ENCODE measurements at regions not wholly inside any gene's neighbourhood (a gene's known extent, or its start where the extent isn't known, plus 50 kb on each side); places are given as distances from the start of the nearest gene placed in this dataset.
"Not testable (repeated sequence)": the region's sequence is repeated elsewhere in the genome, so short reads cannot be mapped to it uniquely, and the experiment has no call there.

DNA sequence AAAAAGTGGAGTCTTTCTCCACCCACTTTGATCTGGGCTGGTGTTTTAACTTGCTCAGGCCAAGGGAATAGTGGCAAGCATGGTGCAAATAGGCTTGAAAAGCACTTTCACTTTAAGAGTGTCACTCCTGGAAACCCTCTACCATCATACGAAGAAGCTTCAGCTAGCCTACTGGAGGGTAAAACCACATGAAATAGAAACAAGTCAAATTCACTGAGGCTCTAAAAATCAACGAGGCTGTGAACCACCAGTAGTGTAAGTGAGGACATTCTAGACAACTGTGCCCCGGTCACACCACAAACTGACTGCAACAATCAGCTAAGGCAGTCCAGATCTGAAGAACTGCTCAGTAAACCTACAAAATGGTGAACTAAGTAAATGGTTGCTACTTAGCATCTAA, 2366.3 kb upstream of the C9orf72 start:
- DNase-seq, result no peak

DNA sequence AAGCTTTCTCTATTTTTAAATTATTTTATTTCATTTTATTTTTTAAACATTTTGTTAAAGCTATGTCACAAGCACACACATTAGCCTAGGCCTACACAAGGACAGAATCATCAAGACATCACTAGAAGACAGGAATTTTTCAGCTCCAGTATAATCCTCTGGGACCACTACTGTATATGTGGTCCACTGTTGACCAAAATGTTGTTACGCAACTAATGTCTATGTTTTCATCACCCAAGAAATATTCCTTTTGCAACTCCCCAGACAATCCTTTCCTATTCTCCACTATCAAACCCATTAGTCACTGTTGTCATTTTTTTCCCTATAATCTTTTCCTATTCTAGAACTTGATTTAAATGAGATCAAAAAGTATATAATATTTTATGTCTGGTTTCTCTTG, 2371.7 kb upstream of the C9orf72 start:
- no peak for DNase-seq

GRCh38 chr9:29958469-29958868, 2385.2 kb upstream of the C9orf72 start:
- DNase-seq, result no peak

- DNase-seq, result no peak
Observed at GRCh38 chr9:29965834-29966233, 2392.6 kb upstream of the C9orf72 start.

- no peak for DNase-seq
Observed at GRCh38 chr9:29966247-29966646, 2393.0 kb upstream of the C9orf72 start.

GRCh38 chr9:29968831-29969230, 2395.6 kb upstream of the C9orf72 start:
- no peak for DNase-seq

- DNase-seq, result no peak
Observed at GRCh38 chr9:29969408-29969807, 2396.1 kb upstream of the C9orf72 start.

DNA sequence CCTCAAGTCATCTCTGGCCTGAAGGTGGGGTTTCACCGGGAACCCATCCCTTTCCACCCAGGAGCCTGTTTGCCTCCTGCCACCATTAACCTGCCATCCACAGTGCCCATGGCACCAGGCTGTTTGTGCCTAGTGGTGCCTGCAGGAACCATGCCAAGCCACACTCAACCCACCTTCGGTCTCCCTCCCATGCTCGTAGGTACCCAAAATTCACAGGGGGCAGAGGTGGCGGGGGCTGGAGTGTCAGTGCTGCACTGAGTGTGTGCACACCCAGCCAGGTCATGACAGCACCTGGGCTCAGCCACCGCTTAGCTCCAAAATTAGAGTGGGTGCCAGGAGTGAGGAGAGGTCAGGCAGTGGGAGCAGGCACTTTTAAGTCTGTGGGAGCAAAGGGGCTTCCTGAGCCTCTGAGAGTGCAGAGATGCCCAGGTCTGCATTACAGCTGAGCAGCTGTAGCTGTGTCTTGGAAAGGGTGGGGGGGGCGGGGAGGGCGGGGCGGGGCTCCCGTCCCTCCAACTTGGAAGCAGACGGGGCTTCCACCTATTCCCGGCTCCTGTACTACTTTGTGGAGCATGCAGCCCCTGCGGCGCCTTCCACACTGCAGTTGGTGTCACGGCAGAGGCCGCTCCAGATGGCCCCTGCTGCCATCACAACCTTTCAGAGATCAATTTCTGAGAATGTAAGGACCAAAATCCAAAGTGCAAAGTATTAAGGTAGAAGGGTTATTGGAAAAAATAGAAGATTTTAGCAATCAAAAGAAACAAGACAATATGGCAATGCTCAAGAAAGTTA, 2396.8 kb upstream of the C9orf72 start:
- DNase-seq, result no peak

DNA sequence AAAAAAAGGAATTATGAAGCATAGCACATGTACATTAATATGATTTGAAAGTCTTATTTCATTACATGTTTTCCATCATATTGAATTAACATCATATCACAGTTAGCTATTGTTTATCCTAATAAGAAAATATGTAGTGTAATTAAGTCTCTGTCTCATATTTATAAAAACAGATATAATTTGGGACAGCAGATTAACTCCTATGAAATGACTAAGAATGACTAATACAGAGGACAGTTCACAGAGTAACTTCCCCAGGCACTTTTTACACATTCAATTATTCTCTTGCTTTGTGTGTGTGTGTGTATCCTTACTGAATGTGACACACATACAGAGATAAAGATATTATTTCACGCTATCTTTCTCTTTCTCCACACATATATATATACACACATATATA, 2400.9 kb upstream of the C9orf72 start:
- DNase-seq, result no peak

DNA sequence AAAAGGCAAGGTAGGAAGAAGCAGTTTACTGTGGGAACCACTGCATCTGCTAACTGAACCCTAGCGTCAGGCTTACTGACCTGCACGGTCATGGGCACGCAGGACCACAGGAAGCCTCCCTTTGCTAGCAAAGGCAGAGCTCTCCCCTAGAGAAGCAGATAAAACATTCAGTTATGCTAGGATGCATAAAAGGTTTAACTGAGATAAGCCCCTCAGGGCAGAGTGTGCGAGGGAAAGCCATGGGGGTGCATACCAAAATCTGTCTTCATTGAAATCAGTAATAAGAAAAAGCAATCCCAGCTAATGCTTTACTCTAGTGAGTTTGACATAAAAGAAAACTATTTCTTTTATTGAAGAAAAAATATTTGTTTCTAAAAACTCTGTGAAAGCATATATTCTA, 2403.7 kb upstream of the C9orf72 start:
- DNase-seq, result no peak

- DNase-seq, result no peak
Observed at GRCh38 chr9:29981013-29981412, 2403.4 kb upstream of the ACO1 start.

GRCh38 chr9:29999645-30000044, 2384.8 kb upstream of the ACO1 start:
- no peak for DNase-seq

DNA sequence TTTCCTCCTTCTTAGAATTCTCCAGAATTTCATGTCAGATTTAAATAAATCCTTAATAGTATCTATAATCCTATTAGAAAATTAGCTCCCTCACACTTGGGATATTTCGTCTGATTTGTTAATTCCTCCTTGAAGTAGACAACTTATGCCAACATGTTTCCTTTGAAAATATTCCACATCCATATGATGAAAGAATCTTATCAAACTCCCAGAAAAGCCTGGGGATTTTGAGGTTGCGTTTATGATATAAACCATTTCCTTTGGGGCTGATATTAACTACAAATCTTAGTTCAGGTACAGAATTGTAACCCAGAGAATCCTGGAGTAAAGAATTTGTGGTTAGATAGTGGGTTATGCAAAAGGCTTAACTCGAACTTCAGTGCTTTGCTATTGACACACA, 2373.8 kb upstream of the ACO1 start:
- DNase-seq, result no peak

DNA sequence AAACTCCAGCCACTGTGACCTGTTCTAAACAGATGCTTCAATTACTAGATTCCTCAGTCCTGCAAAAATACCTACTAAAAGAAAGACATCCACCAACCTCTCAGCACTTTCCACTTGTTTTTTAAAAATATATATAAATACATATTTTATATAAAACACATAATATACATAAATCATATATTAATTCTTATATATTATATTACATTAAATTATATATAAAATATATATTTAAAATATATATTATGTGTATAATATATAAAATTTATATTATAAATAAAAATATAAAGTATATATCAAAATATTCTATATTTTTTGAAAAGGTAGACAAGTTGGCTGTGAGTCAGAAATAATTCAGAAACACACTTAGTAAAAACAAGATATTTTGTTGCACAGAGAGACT, 2371.8 kb upstream of the ACO1 start:
- no peak for DNase-seq

GRCh38 chr9:30015073-30015472, 2369.4 kb upstream of the ACO1 start:
- no peak for DNase-seq

DNA sequence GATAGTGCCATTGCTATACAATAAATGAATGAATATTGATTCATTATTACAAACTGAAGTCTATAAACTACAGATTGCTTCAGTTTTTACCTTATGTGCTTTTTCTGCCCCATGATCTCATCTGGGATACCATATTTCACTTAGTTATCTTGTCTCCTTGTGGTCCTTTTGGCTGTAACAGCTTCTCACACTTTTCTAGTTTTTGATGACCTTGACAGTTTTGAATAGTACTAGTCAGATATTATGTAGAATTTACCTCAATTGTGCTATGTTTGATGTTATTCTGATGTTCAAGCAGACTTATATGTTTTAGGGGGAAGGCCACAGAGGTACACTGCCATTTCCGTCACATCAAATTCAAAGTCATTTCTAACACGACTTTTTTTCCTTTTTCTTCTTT, 2364.3 kb upstream of the ACO1 start:
- no peak for DNase-seq

GRCh38 chr9:30035761-30036160, 2348.7 kb upstream of the ACO1 start:
- DNase-seq, result no peak

DNA sequence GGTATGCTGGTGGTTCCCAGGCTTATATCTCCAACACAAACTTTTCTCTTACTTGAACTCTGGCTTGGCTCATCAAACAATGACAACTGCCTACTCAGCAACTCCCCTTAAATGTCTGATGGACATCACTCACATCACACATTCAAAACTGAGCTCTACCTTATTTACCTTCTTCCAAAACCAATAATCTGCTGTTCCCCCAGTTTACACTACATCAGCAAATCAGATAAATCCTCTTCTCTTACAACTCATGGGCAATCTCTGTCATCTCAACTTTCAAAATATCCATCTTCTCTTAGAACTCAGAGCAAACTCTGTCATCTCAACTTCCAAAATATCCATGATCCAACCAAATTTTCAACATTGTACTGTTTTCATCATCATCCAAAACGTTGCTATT, 2347.9 kb upstream of the ACO1 start:
- no peak for DNase-seq

GRCh38 chr9:30039712-30040111, 2344.7 kb upstream of the ACO1 start:
- DNase-seq, result no peak

- no peak for DNase-seq
Observed at GRCh38 chr9:30048396-30048795, 2336.0 kb upstream of the ACO1 start.

- DNase-seq, result no peak
Observed at GRCh38 chr9:30058463-30058862, 2326.0 kb upstream of the ACO1 start.

DNA sequence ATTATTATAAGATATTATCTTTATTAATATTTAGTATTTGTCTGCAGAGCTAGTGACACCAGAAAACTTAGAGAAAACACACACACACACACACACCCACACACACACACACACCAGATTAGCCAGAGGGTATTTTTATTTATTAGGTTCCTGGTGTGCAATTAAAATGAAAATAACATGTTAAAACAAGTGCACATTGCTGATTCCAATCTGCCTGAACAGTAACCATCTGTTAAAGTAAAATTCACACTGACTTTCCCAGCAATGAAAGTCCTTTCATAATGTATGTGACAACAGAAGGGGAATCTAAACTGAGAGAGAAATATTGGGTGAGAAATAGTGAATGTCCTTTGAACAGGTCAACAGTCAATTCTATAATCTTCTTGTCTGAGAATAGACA, 2323.5 kb upstream of the ACO1 start:
- DNase-seq, result no peak

DNA sequence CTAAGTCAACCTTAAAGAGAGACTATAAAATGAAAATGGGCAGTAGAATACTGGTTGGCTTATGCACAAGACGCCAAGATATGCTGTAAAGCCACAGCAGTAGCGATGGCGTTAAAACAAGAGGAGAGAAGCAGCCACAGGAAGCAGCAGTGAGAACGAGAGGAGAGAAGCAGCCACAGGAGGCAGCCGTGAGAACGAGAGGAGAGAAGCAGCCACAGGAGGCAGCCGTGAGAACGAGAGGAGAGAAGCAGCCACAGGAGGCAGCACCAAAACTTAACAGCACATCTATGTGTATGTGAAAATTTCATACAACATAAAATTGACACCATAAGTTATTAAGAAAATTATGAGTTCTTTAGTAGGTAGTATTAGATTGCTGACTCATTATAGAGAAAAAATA, 2318.6 kb upstream of the ACO1 start:
- DNase-seq, result no peak

- DNase-seq, result not testable (repeated sequence)
Observed at GRCh38 chr9:30069236-30069635, 2315.2 kb upstream of the ACO1 start.

GRCh38 chr9:30075022-30075421, 2309.4 kb upstream of the ACO1 start:
- no peak for DNase-seq

All from suppressor macrophage treated with lipopolysaccharide for 1 hour (primary cell).